ENCODE measurements at regions not wholly inside any gene's neighbourhood (a gene's known extent, or its start where the extent isn't known, plus 50 kb on each side); places are given as distances from the start of the nearest gene placed in this dataset.

DNA sequence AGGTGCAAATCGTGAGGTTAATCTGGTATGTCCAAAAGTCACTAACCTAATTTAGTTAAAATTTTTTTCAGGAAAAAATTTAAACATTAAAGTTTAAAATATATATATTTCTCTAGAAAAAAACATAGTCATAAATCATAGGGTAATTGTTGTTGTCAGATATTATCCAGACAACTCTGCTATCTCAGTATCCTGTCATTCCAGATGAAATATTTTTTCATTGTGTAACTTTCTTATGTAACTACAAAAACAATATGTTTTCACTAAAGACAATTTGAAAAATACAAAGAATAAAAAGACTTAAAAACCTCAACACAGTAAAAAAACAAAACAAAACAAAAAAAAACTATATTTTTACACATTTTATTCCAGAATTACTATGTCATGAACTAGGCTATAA is 57.6 kb downstream of the TENT5A start:
- no peaks in the 10 kb centered on the region for H3K36me3 ChIP-seq
- H3K9me3 ChIP-seq = no peaks in the 10 kb centered on the region
- no peaks in the 10 kb centered on the region for H3K4me1 ChIP-seq
- TF ChIP-seq POLR2AphosphoS5 (IDR thresholded peaks at IDR 0.05) (no peak), POLR2A (IDR thresholded peaks at IDR 0.05) (no peak)
- TF ChIP-seq, protein P1, sequence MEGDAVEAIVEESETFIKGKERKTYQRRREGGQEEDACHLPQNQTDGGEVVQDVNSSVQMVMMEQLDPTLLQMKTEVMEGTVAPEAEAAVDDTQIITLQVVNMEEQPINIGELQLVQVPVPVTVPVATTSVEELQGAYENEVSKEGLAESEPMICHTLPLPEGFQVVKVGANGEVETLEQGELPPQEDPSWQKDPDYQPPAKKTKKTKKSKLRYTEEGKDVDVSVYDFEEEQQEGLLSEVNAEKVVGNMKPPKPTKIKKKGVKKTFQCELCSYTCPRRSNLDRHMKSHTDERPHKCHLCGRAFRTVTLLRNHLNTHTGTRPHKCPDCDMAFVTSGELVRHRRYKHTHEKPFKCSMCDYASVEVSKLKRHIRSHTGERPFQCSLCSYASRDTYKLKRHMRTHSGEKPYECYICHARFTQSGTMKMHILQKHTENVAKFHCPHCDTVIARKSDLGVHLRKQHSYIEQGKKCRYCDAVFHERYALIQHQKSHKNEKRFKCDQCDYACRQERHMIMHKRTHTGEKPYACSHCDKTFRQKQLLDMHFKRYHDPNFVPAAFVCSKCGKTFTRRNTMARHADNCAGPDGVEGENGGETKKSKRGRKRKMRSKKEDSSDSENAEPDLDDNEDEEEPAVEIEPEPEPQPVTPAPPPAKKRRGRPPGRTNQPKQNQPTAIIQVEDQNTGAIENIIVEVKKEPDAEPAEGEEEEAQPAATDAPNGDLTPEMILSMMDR (IDR thresholded peaks at IDR 0.05) = no peak
- no peak for DNase-seq (ENCODE audit: low spot score in 2 of 2)
- H3K4me3 ChIP-seq = no peak overlapping the region
- no peaks in the 10 kb centered on the region for H3K27me3 ChIP-seq
- no peak overlapping the region for H3K27ac ChIP-seq
- intact Hi-C loops (cut with DNase I; ENCODE audit: low total_unique reads) = no loop called here

DNA sequence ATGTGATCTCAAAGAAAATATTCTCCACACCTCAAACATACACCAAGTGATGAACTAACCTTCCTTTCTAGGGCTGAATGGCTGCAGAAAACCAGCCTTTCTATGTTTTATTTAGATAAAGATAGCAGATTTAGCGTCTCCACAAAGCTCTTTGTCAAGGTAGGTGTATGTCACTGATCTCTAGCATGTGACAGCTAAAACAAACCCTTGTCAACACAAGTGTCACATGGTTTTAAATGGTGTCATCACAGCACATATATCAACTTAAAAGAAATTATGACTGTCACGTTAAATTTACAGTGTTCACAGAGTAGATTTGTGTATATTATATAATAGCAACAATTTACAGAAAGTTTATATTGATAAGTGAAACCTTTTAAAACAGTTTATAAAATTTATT is 58.3 kb downstream of the TENT5A start:
- intact Hi-C loops (cut with DNase I; ENCODE audit: low total_unique reads) = no loop called here
- no peak for TF ChIP-seq POLR2AphosphoS5 (IDR thresholded peaks at IDR 0.05)
- TF ChIP-seq, protein P1 (IDR thresholded peaks at IDR 0.05) = no peak
- no peak for TF ChIP-seq POLR2A (IDR thresholded peaks at IDR 0.05)
- H3K4me1 ChIP-seq = no peaks in the 10 kb centered on the region
- DNase-seq (ENCODE audit: low spot score in 2 of 2) = no peak
- H3K9me3 ChIP-seq = no peaks in the 10 kb centered on the region
- H3K27me3 ChIP-seq = no peaks in the 10 kb centered on the region
- H3K27ac ChIP-seq = no peak overlapping the region
- H3K36me3 ChIP-seq = no peaks in the 10 kb centered on the region
- no peak overlapping the region for H3K4me3 ChIP-seq

DNA sequence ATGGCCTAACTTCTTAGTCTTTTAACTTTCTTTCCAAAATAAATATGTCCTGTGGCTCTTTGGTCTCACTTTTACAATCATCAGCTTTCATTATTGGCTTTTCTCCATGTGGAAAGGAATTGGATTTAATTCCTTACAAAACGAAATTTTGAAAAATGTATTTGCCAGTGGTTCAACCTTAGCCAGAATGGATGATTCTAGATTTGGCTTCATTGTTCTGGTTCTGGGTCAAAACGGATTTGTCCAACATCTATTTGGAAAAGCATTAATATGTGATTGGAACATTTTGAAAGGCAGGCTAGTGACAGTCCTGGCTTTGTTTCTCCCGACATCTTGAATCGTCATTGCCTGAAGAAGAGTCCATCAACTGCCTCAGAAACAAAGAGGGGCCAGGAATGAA is 59.2 kb downstream of the TENT5A start:
- intact Hi-C loops (cut with DNase I; ENCODE audit: low total_unique reads) = no loop called here
- TF ChIP-seq, protein P1 (IDR thresholded peaks at IDR 0.05) = no peak
- TF ChIP-seq POLR2AphosphoS5 (IDR thresholded peaks at IDR 0.05) = no peak
- no peaks in the 10 kb centered on the region for H3K4me1 ChIP-seq
- H3K27ac ChIP-seq = no peak overlapping the region
- no peaks in the 10 kb centered on the region for H3K27me3 ChIP-seq
- DNase-seq (ENCODE audit: low spot score in 2 of 2) = no peak
- H3K36me3 ChIP-seq = no peaks in the 10 kb centered on the region
- H3K4me3 ChIP-seq = no peak overlapping the region
- no peaks in the 10 kb centered on the region for H3K9me3 ChIP-seq

DNA sequence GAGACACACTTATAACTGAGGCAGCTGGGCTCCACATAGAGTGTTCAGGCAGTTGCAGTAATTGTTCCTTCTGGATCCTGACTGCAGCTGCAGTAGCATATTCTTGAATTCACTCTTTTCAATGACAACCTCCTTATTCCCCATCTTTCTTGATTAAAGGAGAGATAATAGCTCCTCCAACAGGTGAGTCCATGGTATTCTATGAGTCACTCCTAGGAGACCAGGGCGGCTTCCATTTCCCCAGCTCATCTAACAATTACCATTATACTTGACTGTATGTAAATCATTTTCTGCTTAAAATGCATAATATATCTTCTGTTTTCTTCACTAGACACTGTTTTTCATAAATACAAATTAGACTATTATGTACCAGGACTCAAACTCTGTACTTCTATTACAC is 62.4 kb downstream of the TENT5A start:
- no peak overlapping the region for H3K27ac ChIP-seq
- no peaks in the 10 kb centered on the region for H3K9me3 ChIP-seq
- H3K4me3 ChIP-seq = no peak overlapping the region
- H3K27me3 ChIP-seq = no peaks in the 10 kb centered on the region
- intact Hi-C loops (cut with DNase I; ENCODE audit: low total_unique reads) = no loop called here
- DNase-seq (ENCODE audit: low spot score in 2 of 2) = no peak
- TF ChIP-seq POLR2AphosphoS5 (IDR thresholded peaks at IDR 0.05) (no peak), POLR2A (IDR thresholded peaks at IDR 0.05) (no peak)
- TF ChIP-seq, protein P1 (IDR thresholded peaks at IDR 0.05) = no peak
- H3K36me3 ChIP-seq = no peaks in the 10 kb centered on the region
- no peaks in the 10 kb centered on the region for H3K4me1 ChIP-seq

DNA sequence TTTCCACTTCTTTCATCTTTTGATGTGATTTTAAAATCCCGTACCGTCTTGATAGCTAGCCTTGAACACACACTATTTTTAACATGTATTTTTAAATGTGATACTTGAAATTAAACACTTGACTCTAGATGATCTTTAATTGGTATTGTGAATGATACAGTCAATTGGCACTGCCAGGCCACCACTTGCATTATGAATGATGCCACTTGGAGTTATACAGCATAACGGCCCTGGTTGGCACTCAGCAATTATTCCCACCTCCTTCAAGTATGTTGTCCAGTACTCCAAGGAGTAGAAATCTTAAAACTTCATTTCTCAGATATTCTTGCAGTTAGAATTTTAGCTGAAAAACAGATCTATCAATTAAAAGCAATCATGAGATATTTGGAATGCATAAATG is 62.9 kb downstream of the TENT5A start:
- no peaks in the 10 kb centered on the region for H3K9me3 ChIP-seq
- H3K4me3 ChIP-seq = no peak overlapping the region
- intact Hi-C loops (cut with DNase I; ENCODE audit: low total_unique reads) = no loop called here
- H3K27me3 ChIP-seq = no peaks in the 10 kb centered on the region
- no peaks in the 10 kb centered on the region for H3K36me3 ChIP-seq
- H3K4me1 ChIP-seq = no peaks in the 10 kb centered on the region
- no peak for DNase-seq (ENCODE audit: low spot score in 2 of 2)
- no peak overlapping the region for H3K27ac ChIP-seq
- TF ChIP-seq POLR2A (IDR thresholded peaks at IDR 0.05) (no peak), POLR2AphosphoS5 (IDR thresholded peaks at IDR 0.05) (no peak)
- TF ChIP-seq, protein P1 (IDR thresholded peaks at IDR 0.05) = no peak
